K562 (cell line): ENCODE measurements at regions not wholly inside any gene's neighbourhood (a gene's known extent, or its start where the extent isn't known, plus 50 kb on each side); places are given as distances from the start of the nearest gene placed in this dataset.

Experiments
- ATAC-seq: fragments of 200-7000 bp; cut with Tn5 transposase; 3 replicates; pipeline ENCODE4 v1.9.1; 2020; ENCODE audit warnings: moderate library complexity
- BruUV-seq: library from RNA; stranded (reverse); fragments of 400-500 nt; replicated peaks from 2 replicates; lab custom pipeline; 2021; lab: Mats Ljungman, UMichigan
- CTCF ChIA-PET: fragments of 300-600 bp; formaldehyde crosslinking; extraction: SDS; loops from one replicate; lab custom pipeline; 2021; ENCODE audit warnings: low intra/inter-chr PET ratio; lab: Yijun Ruan, JAX
- POLR2A ChIA-PET: fragments of 300-600, 350-650 bp; sonication (Branson Sonifier 250); formaldehyde crosslinking; extraction: SDS; loops from one replicate; lab custom pipeline; 2021; ENCODE audit warnings: antibody characterized with exemption, inconsistent platforms; lab: Yijun Ruan, JAX
- DNase-seq, 4 experiments: peaks; one replicate each; pipeline versions ENCODE4 v3.0.0 to v3.0.0-alpha.2; 2011 to 2018; ENCODE audit warnings: low spot score in 3 of 4, mixed read lengths in 3 of 4; ENCODE audit errors: extremely low read depth in 1 of 4
- FAIRE-seq: peaks from 2 replicates; lab custom pipeline; 2011; peaks lifted over from hg19 to GRCh38; lab: Jason Lieb, UNC
- H2AFZ ChIP-seq: 2 replicates; pipeline ENCODE4 v1.6.0; 2011; ENCODE audit warnings: low read depth, low read length, control low read depth, inconsistent platforms
- H3K27ac ChIP-seq: fragments of 200-600 bp; 3 replicates; pipeline ENCODE4 v1.8.0; 2011; ENCODE audit warnings: low read depth, mild to moderate bottlenecking, control low read depth, inconsistent platforms, low read length, moderate library complexity, mixed read lengths; ENCODE audit errors: extremely low read depth
- H3K27me3 ChIP-seq, 2 experiments: fragments of 300-600 bp in 1 of 2; 2 replicates in 1 of 2; 3 replicates in 1 of 2; pipeline versions ENCODE4 v1.6.0 to v1.8.0; 2011; ENCODE audit warnings: inconsistent platforms in 2 of 2, low read length in 2 of 2, mild to moderate bottlenecking in 1 of 2, mixed read lengths in 1 of 2, moderate library complexity in 1 of 2; ENCODE audit not compliant: control insufficient read depth in 2 of 2, insufficient read depth in 2 of 2
- H3K36me3 ChIP-seq: fragments of 300-600 bp; 3 replicates; pipeline ENCODE4 v1.8.0; 2011; ENCODE audit warnings: mild to moderate bottlenecking, low read length, inconsistent platforms; ENCODE audit not compliant: control insufficient read depth, insufficient read depth
- H3K4me1 ChIP-seq, 2 experiments: fragments of 200-600 bp in 1 of 2; replicated peaks in 1 of 2; 2 replicates in 1 of 2; 3 replicates in 1 of 2; pipeline versions ENCODE4 v1.5.1 to v1.8.0; 2011; ENCODE audit warnings: inconsistent platforms in 2 of 2, low read length in 2 of 2, mild to moderate bottlenecking in 1 of 2, mixed read lengths in 1 of 2, moderate library complexity in 1 of 2; ENCODE audit not compliant: control insufficient read depth in 2 of 2, insufficient read depth in 2 of 2
- H3K4me2 ChIP-seq: 2 replicates; pipeline ENCODE4 v1.6.1; 2011; ENCODE audit warnings: low read length, control low read depth, inconsistent platforms, mixed read lengths; ENCODE audit not compliant: insufficient read depth
- H3K4me3 ChIP-seq: fragments of 200-600 bp; sonication (generic), shearing (Covaris generic); 2 replicates; pipeline ENCODE4 v1.5.1; 2016; ENCODE audit warnings: control low read depth, inconsistent platforms
- H3K79me2 ChIP-seq: fragments of 200-600 bp; 3 replicates; pipeline ENCODE4 v1.8.0; 2011; ENCODE audit warnings: low read length, inconsistent platforms; ENCODE audit not compliant: control insufficient read depth, insufficient read depth
- H3K9ac ChIP-seq, 2 experiments: 2 replicates each; pipeline versions ENCODE4 v1.6.0 to v1.6.1; 2011; ENCODE audit warnings: low read depth in 2 of 2, low read length in 2 of 2, control low read depth in 1 of 2, inconsistent platforms in 1 of 2, mild to moderate bottlenecking in 1 of 2, mixed read lengths in 1 of 2; ENCODE audit not compliant: insufficient read depth in 1 of 2
- H3K9me1 ChIP-seq: one replicate; pipeline ENCODE4 v1.6.0; 2011; ENCODE audit warnings: inconsistent platforms, mild to moderate bottlenecking, low read length, moderate library complexity; ENCODE audit not compliant: control insufficient read depth, insufficient read depth
- H3K9me3 ChIP-seq: replicated peaks from 2 replicates; pipeline ENCODE4 v1.5.1; 2011; ENCODE audit warnings: low read depth, low read length, inconsistent platforms; ENCODE audit not compliant: control insufficient read depth, insufficient read depth
- H4K20me1 ChIP-seq: replicated peaks from 2 replicates; pipeline ENCODE4 v1.6.1; 2011; ENCODE audit warnings: low read length, inconsistent platforms, mixed read lengths; ENCODE audit not compliant: control insufficient read depth, insufficient read depth
- ARID2 ChIP-seq: fragments of 450-650 bp; IDR thresholded peaks from 2 replicates; pipeline ENCODE4 v1.6.1; 2017; ENCODE audit warnings: antibody characterized with exemption, mild to moderate bottlenecking
- COPS2 ChIP-seq: fragments of 450-650 bp; conservative IDR thresholded peaks from 2 replicates; pipeline ENCODE4 v1.6.1; 2016; ENCODE audit warnings: mild to moderate bottlenecking, moderate library complexity
- ILF3 ChIP-seq: fragments of 450-650 bp; IDR thresholded peaks from 2 replicates; pipeline ENCODE4 v1.6.1; 2018; ENCODE audit warnings: antibody characterized with exemption, mild to moderate bottlenecking, moderate library complexity, borderline replicate concordance
- WGBS: fragments of 100-300 bp; shearing (Covaris generic); methylation state at CpG from one replicate; pipeline ENCODE4 v1.1.6; 2016; ENCODE audit warnings: low coverage, mixed read lengths; ENCODE audit not compliant: insufficient coverage; ENCODE audit errors: missing lambda C conversion rate; 5-methylcytosine and 5-hydroxymethylcytosine counted together
- in situ Hi-C: fragments of 300-500 bp; cut with MboI; formaldehyde crosslinking; loops from 4 replicates; pipeline ENCODE4 v1.15.0; 2018; ENCODE audit warnings: inconsistent platforms, mixed read lengths
- intact Hi-C: fragments of 100-400 bp; cut with micrococcal nuclease; formaldehyde crosslinking; loops from 2 replicates; pipeline ENCODE4 v1.14.2; 2022
- TF ChIP-seq, protein P1 (sequence below): fragments of 200-800 bp; sonication (Bioruptor generic); IDR thresholded peaks from 2 replicates; pipeline ENCODE4 v1.6.1; 2016; ENCODE audit warnings: missing genetic modification characterization, missing compliant biosample characterization

DNA sequence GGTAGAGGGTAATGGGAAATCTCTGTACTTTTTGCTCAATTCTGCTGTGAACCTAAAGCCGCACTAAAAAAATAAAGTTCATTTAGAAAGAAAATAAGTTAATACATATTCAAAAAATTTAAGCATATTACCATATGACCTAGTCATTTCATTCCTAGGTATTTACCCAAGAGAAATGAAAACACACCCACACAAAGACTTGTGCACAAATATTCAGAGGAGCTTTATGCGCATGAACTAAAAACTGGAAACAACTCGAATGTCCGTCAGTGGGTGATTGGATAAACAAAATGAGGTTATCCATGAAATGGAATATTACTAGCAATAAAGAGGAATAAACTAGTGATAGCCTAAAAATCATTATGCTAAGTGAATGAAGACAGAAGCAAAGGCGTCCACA is 62.6 kb upstream of the ZNRF2 start:
- intact Hi-C loops, result no loop called here
- no peak for FAIRE-seq
- no peak overlapping the region for H3K27ac ChIP-seq
- peaks cover 0 to 21% of the 10 kb centered on the region in 2 experiments; a peak in 4 of 5 replicates for H3K27me3 ChIP-seq
- H3K4me3 ChIP-seq, result no peak overlapping the region
- no peak overlapping the region for H3K9ac ChIP-seq
- WGBS, result 14% methylated on average over 5 of the region's 5 CpGs
- no peaks in the 10 kb centered on the region for H3K9me1 ChIP-seq
- ChIA-PET CTCF (no interaction called here), POLR2A (interaction anchor here (0.7 kb wide), 1 partner anchor 226 kb away, joined by 3 read pairs; no protein-coding TSS in a partner anchor)
- TF ChIP-seq ILF3 (no peak), COPS2 (no peak), ARID2 (no peak)
- TF ChIP-seq, protein P1, sequence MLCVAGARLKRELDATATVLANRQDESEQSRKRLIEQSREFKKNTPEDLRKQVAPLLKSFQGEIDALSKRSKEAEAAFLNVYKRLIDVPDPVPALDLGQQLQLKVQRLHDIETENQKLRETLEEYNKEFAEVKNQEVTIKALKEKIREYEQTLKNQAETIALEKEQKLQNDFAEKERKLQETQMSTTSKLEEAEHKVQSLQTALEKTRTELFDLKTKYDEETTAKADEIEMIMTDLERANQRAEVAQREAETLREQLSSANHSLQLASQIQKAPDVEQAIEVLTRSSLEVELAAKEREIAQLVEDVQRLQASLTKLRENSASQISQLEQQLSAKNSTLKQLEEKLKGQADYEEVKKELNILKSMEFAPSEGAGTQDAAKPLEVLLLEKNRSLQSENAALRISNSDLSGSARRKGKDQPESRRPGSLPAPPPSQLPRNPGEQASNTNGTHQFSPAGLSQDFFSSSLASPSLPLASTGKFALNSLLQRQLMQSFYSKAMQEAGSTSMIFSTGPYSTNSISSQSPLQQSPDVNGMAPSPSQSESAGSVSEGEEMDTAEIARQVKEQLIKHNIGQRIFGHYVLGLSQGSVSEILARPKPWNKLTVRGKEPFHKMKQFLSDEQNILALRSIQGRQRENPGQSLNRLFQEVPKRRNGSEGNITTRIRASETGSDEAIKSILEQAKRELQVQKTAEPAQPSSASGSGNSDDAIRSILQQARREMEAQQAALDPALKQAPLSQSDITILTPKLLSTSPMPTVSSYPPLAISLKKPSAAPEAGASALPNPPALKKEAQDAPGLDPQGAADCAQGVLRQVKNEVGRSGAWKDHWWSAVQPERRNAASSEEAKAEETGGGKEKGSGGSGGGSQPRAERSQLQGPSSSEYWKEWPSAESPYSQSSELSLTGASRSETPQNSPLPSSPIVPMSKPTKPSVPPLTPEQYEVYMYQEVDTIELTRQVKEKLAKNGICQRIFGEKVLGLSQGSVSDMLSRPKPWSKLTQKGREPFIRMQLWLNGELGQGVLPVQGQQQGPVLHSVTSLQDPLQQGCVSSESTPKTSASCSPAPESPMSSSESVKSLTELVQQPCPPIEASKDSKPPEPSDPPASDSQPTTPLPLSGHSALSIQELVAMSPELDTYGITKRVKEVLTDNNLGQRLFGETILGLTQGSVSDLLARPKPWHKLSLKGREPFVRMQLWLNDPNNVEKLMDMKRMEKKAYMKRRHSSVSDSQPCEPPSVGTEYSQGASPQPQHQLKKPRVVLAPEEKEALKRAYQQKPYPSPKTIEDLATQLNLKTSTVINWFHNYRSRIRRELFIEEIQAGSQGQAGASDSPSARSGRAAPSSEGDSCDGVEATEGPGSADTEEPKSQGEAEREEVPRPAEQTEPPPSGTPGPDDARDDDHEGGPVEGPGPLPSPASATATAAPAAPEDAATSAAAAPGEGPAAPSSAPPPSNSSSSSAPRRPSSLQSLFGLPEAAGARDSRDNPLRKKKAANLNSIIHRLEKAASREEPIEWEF (CRISPR knock-in tag), result no peak
- H3K36me3 ChIP-seq, result no peaks in the 10 kb centered on the region
- H3K9me3 ChIP-seq, result no peaks in the 10 kb centered on the region
- in situ Hi-C loops, result no loop called here
- H2AFZ ChIP-seq, result no peak overlapping the region
- no peaks in the 10 kb centered on the region for H3K4me1 ChIP-seq
- DNase-seq, result no peak
- ATAC-seq, result no peak
- no peak overlapping the region for H3K4me2 ChIP-seq
- H3K79me2 ChIP-seq, result no peaks in the 10 kb centered on the region
- no TSS peak for BruUV-seq
- H4K20me1 ChIP-seq, result no peaks in the 10 kb centered on the region
